ENCODE measurements at regions not wholly inside any gene's neighbourhood (a gene's known extent, or its start where the extent isn't known, plus 50 kb on each side); places are given as distances from the start of the nearest gene placed in this dataset.

DNA sequence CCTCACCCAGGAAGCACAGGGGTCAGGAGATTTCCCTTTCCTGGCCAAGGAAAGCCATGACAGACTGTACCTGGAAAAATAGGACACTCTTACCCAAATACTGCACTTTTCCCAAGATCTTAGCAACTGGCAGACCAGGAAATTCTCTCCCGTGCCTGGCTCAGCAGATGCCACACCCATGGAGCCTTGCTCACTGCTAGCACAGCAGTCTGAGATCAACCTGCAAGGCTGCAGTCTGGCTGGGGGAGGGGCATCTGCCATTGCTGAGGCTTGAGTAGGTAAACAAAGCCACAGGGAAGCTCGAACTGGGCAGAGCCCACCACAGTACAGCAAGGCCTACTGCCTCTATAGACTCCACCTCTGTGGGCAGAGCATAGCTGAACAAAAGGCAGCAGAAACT, 567.3 kb upstream of the LMCD1 start:
- no peak overlapping the region for H3K14ac ChIP-seq (ENCODE audit: low read length in 2 of 2)
- H3K79me1 ChIP-seq (replicated peaks; ENCODE audit: low read length, poor library complexity, severe bottlenecking), result no peaks in the 10 kb centered on the region
- H2BK15ac ChIP-seq (ENCODE audit: low read depth, poor library complexity, severe bottlenecking), result no peak overlapping the region
- no peak overlapping the region for H4K8ac ChIP-seq (ENCODE audit: low read length)
- H2AFZ ChIP-seq (ENCODE audit: low read depth, low read length), result no peak overlapping the region
- no peak overlapping the region for H3K27ac ChIP-seq (ENCODE audit: low read length, poor library complexity, severe bottlenecking)
- no peak overlapping the region for H3K9ac ChIP-seq (ENCODE audit: low read length)
- 75% methylated on average over 2 of the region's 2 CpGs for WGBS
- no peak overlapping the region for H2BK120ac ChIP-seq (ENCODE audit: low read depth, low read length)
- H3K9me3 ChIP-seq (ENCODE audit: control insufficient read depth, low read length), result peaks cover 6% of the 10 kb centered on the region
- H3K23ac ChIP-seq (ENCODE audit: low read length in 2 of 2), result no peak overlapping the region
- no peak overlapping the region for H2BK5ac ChIP-seq (ENCODE audit: low read depth, low read length, poor library complexity, severe bottlenecking)
- no peak overlapping the region for H4K91ac ChIP-seq (ENCODE audit: low read length)
- no peak overlapping the region for H3K4me3 ChIP-seq (ENCODE audit: insufficient read depth in 1 of 2, low read depth in 1 of 2, low read length in 2 of 2)
- no peak overlapping the region for H3K18ac ChIP-seq (ENCODE audit: low read depth in 1 of 2, low read length in 2 of 2)
- H3K36me3 ChIP-seq (ENCODE audit: control insufficient read depth in 1 of 2, insufficient read depth in 2 of 2, low read depth in 1 of 2, low read length in 2 of 2), result no peaks in the 10 kb centered on the region
- H2AK5ac ChIP-seq (ENCODE audit: low read length, severe bottlenecking), result no peak overlapping the region
- H3K27me3 ChIP-seq (ENCODE audit: control insufficient read depth in 1 of 2, insufficient read depth in 1 of 2, low read length in 2 of 2), result no peaks in the 10 kb centered on the region
- H3K4me2 ChIP-seq (ENCODE audit: low read length, poor library complexity, severe bottlenecking), result no peak overlapping the region
- H3K4me1 ChIP-seq (ENCODE audit: control insufficient read depth, insufficient read depth, low read depth, low read length), result no peaks in the 10 kb centered on the region
- DNase-seq, result no peak
- no peak overlapping the region for H2BK12ac ChIP-seq (ENCODE audit: low read length in 2 of 2)
- no peak overlapping the region for H3K4ac ChIP-seq (ENCODE audit: low read depth in 1 of 2, low read length in 2 of 2)

DNA sequence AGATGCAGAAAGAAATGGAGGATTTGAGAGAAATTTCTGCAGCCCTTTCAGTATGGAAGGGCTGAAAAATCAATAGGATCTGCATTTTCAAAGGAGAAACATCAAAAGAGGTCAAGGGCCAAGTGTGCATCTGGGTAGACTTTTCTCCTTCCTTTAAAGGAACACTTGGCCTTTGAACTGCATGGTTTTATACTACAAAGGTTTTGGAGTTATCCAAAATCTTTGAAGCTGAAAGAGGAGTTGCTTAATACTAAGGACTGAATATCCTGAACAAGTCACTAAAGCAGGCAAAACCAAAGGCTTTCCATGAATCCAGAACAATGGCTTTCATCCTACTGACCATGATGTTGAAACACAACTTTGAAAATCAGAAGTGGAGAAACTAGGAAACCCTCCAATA, 553.7 kb upstream of the LMCD1 start:
- no peak overlapping the region for H3K9ac ChIP-seq (ENCODE audit: low read length)
- H2AK5ac ChIP-seq (ENCODE audit: low read length, severe bottlenecking), result no peak overlapping the region
- no peak overlapping the region for H3K18ac ChIP-seq (ENCODE audit: low read depth in 1 of 2, low read length in 2 of 2)
- no peak overlapping the region for H2BK120ac ChIP-seq (ENCODE audit: low read depth, low read length)
- no peak overlapping the region for H4K8ac ChIP-seq (ENCODE audit: low read length)
- H2BK15ac ChIP-seq (ENCODE audit: low read depth, poor library complexity, severe bottlenecking), result no peak overlapping the region
- H3K14ac ChIP-seq (ENCODE audit: low read length in 2 of 2), result no peak overlapping the region
- DNase-seq, result no peak
- H2BK5ac ChIP-seq (ENCODE audit: low read depth, low read length, poor library complexity, severe bottlenecking), result no peak overlapping the region
- no peak overlapping the region for H3K4ac ChIP-seq (ENCODE audit: low read depth in 1 of 2, low read length in 2 of 2)
- H3K4me1 ChIP-seq (ENCODE audit: control insufficient read depth, insufficient read depth, low read depth, low read length), result no peaks in the 10 kb centered on the region
- no peak overlapping the region for H3K4me2 ChIP-seq (ENCODE audit: low read length, poor library complexity, severe bottlenecking)
- H3K23ac ChIP-seq (ENCODE audit: low read length in 2 of 2), result no peak overlapping the region
- no peaks in the 10 kb centered on the region for H3K27me3 ChIP-seq (ENCODE audit: control insufficient read depth in 1 of 2, insufficient read depth in 1 of 2, low read length in 2 of 2)
- no peak overlapping the region for H2AFZ ChIP-seq (ENCODE audit: low read depth, low read length)
- H3K36me3 ChIP-seq (ENCODE audit: control insufficient read depth in 1 of 2, insufficient read depth in 2 of 2, low read depth in 1 of 2, low read length in 2 of 2), result no peaks in the 10 kb centered on the region
- H4K91ac ChIP-seq (ENCODE audit: low read length), result no peak overlapping the region
- H3K27ac ChIP-seq (ENCODE audit: low read length, poor library complexity, severe bottlenecking), result no peak overlapping the region
- no peak overlapping the region for H3K4me3 ChIP-seq (ENCODE audit: insufficient read depth in 1 of 2, low read depth in 1 of 2, low read length in 2 of 2)
- H3K79me1 ChIP-seq (replicated peaks; ENCODE audit: low read length, poor library complexity, severe bottlenecking), result no peaks in the 10 kb centered on the region
- no peak overlapping the region for H2BK12ac ChIP-seq (ENCODE audit: low read length in 2 of 2)
- H3K9me3 ChIP-seq (ENCODE audit: control insufficient read depth, low read length), result peaks cover 3% of the 10 kb centered on the region

DNA sequence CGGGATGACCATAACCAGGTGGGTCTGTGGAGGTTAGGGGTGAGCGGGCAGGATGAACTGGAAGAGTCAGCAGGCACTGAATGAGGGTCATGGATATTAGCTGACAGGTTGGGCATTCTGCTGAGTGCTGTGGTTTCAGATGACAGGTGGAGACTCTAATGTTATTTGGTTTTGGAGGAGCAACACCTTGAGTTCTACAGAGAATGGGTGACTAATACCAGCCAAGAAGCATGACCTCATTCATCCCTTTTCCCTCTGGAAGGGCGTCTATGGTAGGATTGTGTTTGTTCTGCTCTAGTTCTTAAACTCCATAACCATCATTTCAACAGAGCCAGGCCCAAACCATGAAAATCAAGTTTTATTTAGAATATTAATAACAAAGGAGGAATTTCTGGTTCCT, 550.7 kb upstream of the LMCD1 start:
- no peaks in the 10 kb centered on the region for H3K36me3 ChIP-seq (ENCODE audit: control insufficient read depth in 1 of 2, insufficient read depth in 2 of 2, low read depth in 1 of 2, low read length in 2 of 2)
- no peak overlapping the region for H4K91ac ChIP-seq (ENCODE audit: low read length)
- no peak overlapping the region for H2AK5ac ChIP-seq (ENCODE audit: low read length, severe bottlenecking)
- no peak overlapping the region for H3K4ac ChIP-seq (ENCODE audit: low read depth in 1 of 2, low read length in 2 of 2)
- WGBS, result 86% methylated on average over 2 of the region's 3 CpGs
- no peak overlapping the region for H2BK15ac ChIP-seq (ENCODE audit: low read depth, poor library complexity, severe bottlenecking)
- no peak overlapping the region for H2BK5ac ChIP-seq (ENCODE audit: low read depth, low read length, poor library complexity, severe bottlenecking)
- no peaks in the 10 kb centered on the region for H3K4me1 ChIP-seq (ENCODE audit: control insufficient read depth, insufficient read depth, low read depth, low read length)
- no peak overlapping the region for H2AFZ ChIP-seq (ENCODE audit: low read depth, low read length)
- no peak overlapping the region for H3K27ac ChIP-seq (ENCODE audit: low read length, poor library complexity, severe bottlenecking)
- no peak overlapping the region for H2BK120ac ChIP-seq (ENCODE audit: low read depth, low read length)
- H3K23ac ChIP-seq (ENCODE audit: low read length in 2 of 2), result no peak overlapping the region
- no peak for DNase-seq
- H2BK12ac ChIP-seq (ENCODE audit: low read length in 2 of 2), result no peak overlapping the region
- no peak overlapping the region for H3K4me2 ChIP-seq (ENCODE audit: low read length, poor library complexity, severe bottlenecking)
- H3K79me1 ChIP-seq (replicated peaks; ENCODE audit: low read length, poor library complexity, severe bottlenecking), result no peaks in the 10 kb centered on the region
- no peak overlapping the region for H4K8ac ChIP-seq (ENCODE audit: low read length)
- H3K14ac ChIP-seq (ENCODE audit: low read length in 2 of 2), result no peak overlapping the region
- H3K4me3 ChIP-seq (ENCODE audit: insufficient read depth in 1 of 2, low read depth in 1 of 2, low read length in 2 of 2), result no peak overlapping the region
- no peak overlapping the region for H3K9ac ChIP-seq (ENCODE audit: low read length)
- no peaks in the 10 kb centered on the region for H3K27me3 ChIP-seq (ENCODE audit: control insufficient read depth in 1 of 2, insufficient read depth in 1 of 2, low read length in 2 of 2)
- H3K9me3 ChIP-seq (ENCODE audit: control insufficient read depth, low read length), result peaks cover 3% of the 10 kb centered on the region
- no peak overlapping the region for H3K18ac ChIP-seq (ENCODE audit: low read depth in 1 of 2, low read length in 2 of 2)

DNA sequence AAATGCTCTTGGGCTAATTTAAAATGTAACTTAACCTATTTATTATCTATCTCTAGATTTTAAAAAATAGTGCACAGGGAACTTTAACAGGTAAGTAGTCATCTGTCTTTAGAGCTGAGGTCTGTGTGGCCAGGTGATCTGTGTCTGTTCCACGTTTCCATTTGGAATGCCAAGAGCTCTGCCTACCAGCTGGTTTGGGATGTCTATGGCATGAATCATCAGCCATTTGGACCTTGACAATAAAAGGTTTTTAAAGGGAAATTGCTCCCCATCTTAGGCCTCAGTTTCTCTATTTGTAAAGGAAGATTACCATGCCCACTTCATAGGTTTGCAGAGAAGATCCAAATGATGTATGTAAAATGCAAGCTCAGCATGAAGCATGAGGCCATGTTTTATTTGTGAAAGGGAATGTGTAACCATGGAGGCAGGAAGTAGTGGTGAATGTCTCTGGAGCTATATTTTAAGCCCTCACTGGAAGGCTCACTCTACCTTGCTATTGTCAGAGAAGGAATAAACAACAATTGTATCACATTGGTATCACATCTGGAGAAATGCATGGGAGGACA, 548.1 kb upstream of the LMCD1 start:
- Histone ChIP-seq H3K27me3 (ENCODE audit: control insufficient read depth in 1 of 2, insufficient read depth in 1 of 2, low read length in 2 of 2) (no peaks in the 10 kb centered on the region), H3K14ac (ENCODE audit: low read length in 2 of 2) (no peak overlapping the region), H3K18ac (ENCODE audit: low read depth in 1 of 2, low read length in 2 of 2) (no peak overlapping the region), H4K91ac (ENCODE audit: low read length) (no peak overlapping the region), H2BK15ac (ENCODE audit: low read depth, poor library complexity, severe bottlenecking) (no peak overlapping the region), H2AFZ (ENCODE audit: low read depth, low read length) (no peak overlapping the region), H3K4me1 (ENCODE audit: control insufficient read depth, insufficient read depth, low read depth, low read length) (no peaks in the 10 kb centered on the region), H3K9ac (ENCODE audit: low read length) (no peak overlapping the region), H4K8ac (ENCODE audit: low read length) (no peak overlapping the region), H3K4ac (ENCODE audit: low read depth in 1 of 2, low read length in 2 of 2) (no peak overlapping the region), H3K79me1 (replicated peaks; ENCODE audit: low read length, poor library complexity, severe bottlenecking) (no peaks in the 10 kb centered on the region), H2BK5ac (ENCODE audit: low read depth, low read length, poor library complexity, severe bottlenecking) (no peak overlapping the region), H3K27ac (ENCODE audit: low read length, poor library complexity, severe bottlenecking) (no peak overlapping the region), H3K23ac (ENCODE audit: low read length in 2 of 2) (no peak overlapping the region), H2BK120ac (ENCODE audit: low read depth, low read length) (no peak overlapping the region), H3K36me3 (ENCODE audit: control insufficient read depth in 1 of 2, insufficient read depth in 2 of 2, low read depth in 1 of 2, low read length in 2 of 2) (no peaks in the 10 kb centered on the region), H3K4me3 (ENCODE audit: insufficient read depth in 1 of 2, low read depth in 1 of 2, low read length in 2 of 2) (no peak overlapping the region), H3K9me3 (ENCODE audit: control insufficient read depth, low read length) (no peaks in the 10 kb centered on the region), H2BK12ac (ENCODE audit: low read length in 2 of 2) (no peak overlapping the region), H3K4me2 (ENCODE audit: low read length, poor library complexity, severe bottlenecking) (no peak overlapping the region), H2AK5ac (ENCODE audit: low read length, severe bottlenecking) (no peak overlapping the region)
- WGBS, result 0% methylated on average over 1 of the region's 1 CpG
- DNase-seq, result no peak

Data from mesenchymal stem cell (in vitro differentiated cells and primary cell).